Epidermal melanocyte (primary cell): ENCODE measurements at regions not wholly inside any gene's neighbourhood (a gene's known extent, or its start where the extent isn't known, plus 50 kb on each side); places are given as distances from the start of the nearest gene placed in this dataset.

Experiments used
- DNase-seq: peaks from one replicate; pipeline ENCODE4 v3.0.0; 2011; ENCODE audit warnings: low spot score; ENCODE audit not compliant: insufficient read length

DNA sequence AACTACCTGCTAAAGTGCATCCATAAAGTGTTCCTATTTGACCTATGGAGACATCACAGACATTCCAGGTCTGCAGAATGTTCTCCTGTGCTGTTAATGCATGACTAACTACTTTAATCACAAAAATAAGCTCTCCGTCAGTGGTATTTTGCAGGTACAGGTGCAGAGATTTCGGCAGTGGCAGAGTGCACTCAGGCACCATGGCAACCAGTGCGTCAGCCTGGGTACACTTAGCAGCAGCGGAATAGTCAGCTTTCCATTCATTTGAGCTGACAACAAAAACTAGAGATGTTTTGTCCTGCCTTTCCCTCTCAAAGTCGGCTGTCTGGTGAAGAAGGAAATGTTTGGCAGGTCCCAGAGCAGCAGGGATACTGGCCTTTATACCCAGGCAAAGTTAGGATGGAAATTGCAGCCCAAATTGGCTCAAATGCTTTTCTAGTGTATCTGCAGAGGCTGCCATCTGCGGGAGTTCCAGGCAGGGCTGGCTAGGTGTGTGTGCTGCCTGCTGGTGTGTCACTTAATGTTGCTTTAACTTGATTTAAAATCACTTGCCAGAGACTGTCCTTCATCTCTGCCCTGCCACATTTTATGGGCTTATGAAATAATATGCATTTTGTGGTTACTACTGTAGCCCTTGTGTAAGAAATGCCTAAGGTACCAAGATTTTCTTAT lies 195.8 kb downstream of the RAP2A start:
- no peak for DNase-seq

- DNase-seq, result no peak
These were observed 196.8 kb downstream of the RAP2A start for GRCh38 chr13:97630725-97631124.

DNA sequence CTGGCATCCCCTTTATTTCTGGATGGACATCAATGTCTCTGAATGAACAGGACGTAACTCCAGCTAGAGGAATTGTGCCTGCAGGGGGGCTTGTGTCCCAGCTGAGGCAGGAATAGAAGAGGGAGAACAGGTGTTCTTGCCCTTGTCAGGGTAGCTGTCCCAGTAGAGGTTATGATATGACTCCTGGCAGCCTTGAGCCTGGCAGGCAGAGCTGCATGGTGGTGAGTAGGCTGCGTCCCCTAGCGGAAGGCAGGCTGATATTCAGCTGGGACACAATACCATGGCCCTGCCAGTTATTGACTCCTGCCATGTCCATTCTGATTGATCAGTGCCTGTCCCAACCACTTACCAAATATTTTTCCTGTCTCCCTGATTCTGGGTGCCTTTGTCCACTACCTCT lies 197.2 kb downstream of the RAP2A start:
- no peak for DNase-seq

- DNase-seq, result no peak
These were observed 205.3 kb downstream of the RAP2A start for GRCh38 chr13:97639236-97639635.

DNA sequence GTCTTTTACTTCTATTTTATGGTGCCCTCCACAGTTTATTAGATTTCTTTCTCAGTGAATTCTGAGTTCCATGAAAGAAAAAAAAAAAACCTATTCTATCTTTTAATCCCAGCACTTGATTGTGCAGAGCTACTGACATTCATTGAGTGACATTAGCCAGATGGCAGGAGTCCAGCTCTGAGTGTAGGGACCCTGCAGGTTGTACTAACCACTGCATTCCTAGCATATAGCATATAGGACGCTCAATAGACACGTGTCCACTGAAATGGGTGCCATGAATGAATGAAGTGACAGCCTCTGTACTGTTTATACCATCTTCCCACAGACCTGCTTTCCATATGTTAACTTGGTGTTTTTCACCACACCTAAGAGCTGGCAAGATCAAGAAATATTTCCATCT lies 206.3 kb downstream of the RAP2A start:
- DNase-seq, result no peak

DNA sequence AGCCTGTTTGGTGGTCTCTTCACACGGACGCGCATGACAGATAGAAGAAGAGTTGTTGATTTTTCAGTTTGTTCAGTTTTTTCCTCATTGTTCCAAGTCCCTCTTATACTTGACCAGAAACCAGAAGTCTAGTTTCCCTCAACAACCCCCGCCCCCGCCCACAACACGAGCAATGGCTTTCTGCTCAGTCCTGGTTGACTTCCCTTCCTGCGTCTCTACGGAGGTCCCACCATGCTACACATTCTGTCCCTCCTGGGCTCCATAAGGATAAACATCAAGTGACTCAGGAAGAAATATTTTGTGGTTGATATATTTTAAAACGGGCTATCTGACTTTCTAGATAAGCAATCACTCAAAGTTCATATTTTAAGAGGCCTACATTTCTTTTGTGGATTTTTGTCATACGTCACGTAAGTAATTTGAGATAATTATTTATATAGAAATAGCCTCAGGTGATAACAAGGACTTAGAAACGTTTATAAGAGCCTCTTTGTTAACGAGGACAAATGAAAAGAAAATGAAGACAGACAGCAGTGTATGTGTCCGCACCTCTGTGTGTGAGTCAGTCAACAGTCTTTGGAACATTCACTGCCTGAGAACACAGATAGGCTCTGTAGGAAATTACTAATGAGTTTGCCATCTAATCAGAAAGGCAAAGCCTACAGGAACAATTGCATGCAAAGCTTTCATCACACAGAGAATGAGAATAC lies 214.4 kb downstream of the RAP2A start:
- no peak for DNase-seq

- DNase-seq, result no peak
These were observed 214.9 kb downstream of the RAP2A start for GRCh38 chr13:97648881-97649224.

DNA sequence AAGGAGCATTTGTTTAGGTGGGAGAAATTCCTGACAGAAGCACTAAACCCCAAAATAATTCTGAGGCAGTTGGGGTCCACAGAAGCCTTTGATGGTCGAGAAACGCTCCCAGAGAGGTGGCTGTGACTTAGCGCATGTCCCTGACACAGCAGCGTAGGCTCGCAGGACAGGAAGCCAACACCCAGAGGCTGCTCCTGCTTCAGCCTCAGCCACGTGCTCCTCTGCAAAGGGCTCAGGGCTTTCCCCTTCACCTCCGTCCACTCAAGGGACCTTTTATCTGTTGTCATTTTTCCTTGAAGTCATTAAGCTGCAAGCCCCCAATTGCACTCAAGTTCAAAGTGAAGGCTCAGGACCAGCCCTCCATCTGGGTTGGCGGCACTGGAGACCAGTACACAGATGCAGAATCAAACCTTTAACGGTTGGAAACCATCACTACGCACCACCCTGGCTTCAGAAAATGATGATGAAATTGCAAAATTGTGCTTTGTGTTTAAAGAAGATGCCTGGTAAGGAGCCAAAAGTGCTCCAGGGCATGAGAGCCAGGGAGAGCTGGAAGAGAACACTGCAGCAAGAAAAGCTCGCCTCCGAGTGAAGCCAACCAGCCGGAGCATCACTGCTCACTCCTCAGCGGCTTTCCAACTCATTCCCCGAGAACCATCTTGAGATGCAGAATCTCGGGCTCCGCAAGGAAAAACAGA lies 219.6 kb downstream of the RAP2A start:
- peak; percentile 49 for DNase-seq

DNA sequence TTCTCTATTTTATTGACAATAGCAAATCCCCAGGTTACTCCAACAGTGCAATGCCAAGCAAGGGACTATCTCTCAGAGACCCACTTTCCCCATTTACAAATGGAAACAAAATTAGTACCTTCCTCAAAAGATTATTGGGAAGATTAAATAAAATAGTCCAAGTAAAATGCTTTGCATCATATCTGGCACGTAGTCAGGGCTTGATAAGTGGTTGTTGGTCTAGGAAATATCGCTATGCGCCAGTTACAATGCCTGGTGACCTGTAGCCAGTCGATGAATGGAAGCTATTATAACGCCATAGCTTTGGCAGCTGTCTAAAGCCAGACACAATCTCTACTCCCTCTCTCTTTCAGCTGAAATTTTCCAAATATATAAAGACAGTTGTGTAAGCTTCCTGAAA lies 220.3 kb downstream of the RAP2A start:
- DNase-seq, result no peak

- DNase-seq, result no peak
These were observed 224.6 kb downstream of the RAP2A start for GRCh38 chr13:97658556-97658955.

DNA sequence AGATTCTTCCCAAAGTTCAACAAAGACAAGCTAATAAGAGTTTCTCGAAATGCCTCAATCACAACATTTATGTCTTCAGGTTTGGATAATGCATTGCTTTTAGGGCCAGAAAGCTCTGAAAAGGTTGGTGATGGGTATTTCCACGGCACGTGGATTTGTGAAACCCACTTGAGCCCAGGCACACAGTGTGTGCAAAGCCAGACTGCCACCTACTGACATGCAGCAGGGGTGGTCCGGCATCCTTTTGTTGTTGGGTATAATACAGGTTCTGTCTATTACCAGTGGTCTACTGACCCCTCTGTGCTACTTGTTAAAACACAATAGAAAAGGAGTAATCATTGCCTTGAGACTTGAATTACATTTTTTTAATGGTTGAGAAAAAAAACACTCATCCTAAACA lies 225.6 kb downstream of the RAP2A start:
- no peak for DNase-seq

DNA sequence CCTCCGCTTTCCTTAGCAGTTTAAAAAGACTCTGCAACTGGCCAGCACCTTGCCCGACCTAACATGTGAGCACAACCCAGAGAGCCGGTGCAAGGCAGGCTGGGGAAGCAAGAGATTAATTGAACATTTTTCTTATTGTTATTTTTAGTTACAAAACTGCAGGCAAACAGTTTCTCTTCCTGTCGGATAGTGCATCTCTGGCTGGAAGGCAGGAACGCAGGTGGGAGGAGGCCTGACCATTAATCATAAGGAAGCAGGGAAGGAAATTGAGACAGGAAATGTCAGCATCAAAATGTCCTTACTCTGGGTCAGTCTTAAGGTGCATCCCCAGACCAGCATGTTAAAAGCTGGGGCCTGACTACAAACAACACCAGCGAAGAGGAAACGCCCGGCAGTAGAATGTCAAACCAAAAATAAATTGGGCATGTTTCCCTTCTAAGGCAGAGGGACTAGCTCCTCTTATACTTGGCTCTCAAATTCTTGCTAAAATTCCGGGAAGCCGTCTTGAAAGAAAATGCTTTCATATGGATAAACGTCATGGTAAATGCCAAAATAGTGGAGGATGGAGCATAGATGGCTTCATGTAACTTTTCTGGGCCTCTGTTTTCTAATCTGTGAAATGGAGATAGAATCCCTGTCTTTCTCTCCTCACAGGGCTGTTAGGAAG lies 226.8 kb downstream of the RAP2A start:
- no peak for DNase-seq

- no peak for DNase-seq
These were observed 252.6 kb downstream of the RAP2A start for GRCh38 chr13:97686594-97686993.

- no peak for DNase-seq
These were observed 258.7 kb downstream of the RAP2A start for GRCh38 chr13:97692628-97693027.

DNA sequence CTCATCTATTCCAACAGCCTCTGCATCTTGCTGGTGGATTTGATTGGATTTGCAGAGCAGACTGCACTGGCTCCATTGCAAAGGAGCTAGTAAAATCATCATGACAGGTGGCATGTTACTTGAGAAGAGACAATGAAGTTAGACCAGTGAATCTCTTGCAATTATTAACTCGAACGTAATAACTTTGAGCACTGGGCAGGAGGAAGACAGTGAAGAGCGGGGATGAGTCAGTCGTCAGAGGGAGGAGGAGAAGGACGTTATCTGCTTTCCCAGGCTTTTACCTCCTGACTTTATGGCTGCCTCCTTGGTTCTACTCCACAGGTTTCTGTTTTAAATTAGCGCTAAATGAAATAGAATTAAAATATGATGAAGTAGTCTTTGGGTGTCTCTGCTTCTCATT lies 257.8 kb upstream of the IPO5 start:
- DNase-seq, result no peak

DNA sequence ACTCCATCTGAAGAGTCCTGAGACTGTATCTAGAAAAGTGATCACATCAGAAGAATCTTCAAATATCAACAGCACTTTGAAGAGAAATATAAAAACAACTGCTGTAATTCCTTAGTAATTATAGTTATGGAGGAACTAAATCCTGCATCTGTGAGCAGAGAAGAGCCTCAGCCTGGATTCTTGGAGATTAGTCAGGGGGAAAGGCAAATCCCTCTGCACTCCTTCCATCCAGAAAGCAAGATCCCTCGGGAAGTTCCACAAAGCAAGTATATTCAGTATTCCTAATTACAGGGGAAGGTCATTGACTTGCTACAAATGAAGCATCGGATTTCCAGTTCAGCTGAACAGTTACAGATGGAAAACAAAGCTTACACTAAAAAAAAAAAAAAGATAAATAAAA lies 256.6 kb upstream of the IPO5 start:
- no peak for DNase-seq

GRCh38 chr13:97700306-97700848 lies 253.1 kb upstream of the IPO5 start:
- DNase-seq, result no peak

DNA sequence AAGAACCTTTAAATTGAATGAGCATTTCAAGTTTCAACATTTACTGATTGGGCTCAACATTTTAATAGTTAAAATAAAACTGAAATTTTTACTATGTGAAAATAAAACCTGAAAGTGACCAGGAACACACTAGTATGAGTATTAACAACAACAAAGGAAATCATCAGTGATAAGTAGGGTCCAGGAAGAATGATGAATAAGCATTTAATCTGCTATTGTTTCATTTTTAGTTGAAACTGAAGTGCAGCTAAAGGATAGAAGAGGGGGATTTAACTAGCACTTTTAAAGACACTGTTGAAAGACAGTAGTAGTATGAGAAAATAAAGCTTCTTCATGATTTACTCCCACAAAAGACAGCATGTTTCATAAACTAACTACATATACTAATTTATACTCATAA lies 250.9 kb upstream of the IPO5 start:
- DNase-seq, result no peak

DNA sequence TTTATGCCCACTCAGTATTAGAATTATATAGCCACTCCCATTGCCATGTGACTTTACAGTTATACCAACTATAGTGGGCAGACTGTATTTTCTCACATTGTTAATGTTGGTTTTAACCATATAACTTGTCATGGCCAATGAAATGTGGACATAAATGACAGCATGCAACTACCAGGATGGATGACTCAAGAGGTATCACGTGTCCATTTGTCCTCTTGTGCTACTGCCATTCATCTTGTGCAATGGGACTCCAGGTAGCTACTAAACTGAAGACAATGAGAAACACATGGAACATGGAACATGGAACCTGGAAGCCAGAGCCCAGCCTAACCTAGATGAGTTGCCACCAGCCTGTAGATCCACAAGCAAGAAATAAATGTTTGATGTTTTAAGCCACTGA lies 242.7 kb upstream of the IPO5 start:
- DNase-seq, result no peak

- no peak for DNase-seq
These were observed 240.7 kb upstream of the IPO5 start for GRCh38 chr13:97712770-97713169.

- no peak for DNase-seq
These were observed 237.7 kb upstream of the IPO5 start for GRCh38 chr13:97715763-97716162.

DNA sequence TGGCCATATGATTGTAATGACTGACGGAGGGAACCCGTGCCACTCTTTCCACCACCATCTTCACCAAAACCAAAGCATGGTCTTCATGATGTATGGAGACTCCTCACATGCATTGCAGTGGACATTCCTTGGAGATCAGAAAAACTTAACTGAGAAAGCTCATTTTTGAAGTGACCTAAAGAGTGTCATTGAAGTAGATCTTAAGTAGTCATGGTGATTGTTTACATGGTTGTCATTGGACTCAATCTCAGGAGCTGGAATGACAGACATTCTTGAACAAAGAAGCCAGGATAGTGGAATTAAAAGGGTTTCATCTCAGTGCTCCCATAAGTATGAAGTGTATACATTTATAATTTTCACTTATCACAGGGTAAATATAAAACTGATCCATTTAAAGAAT lies 236.7 kb upstream of the IPO5 start:
- no peak for DNase-seq
